GM19468 (cell line): ENCODE measurements at regions not wholly inside any gene's neighbourhood (a gene's known extent, or its start where the extent isn't known, plus 50 kb on each side); places are given as distances from the start of the nearest gene placed in this dataset.

ENCODE experiments used
- ATAC-seq: cut with Tn5 transposase; IDR thresholded peaks from one replicate; pipeline ENCODE4 v1.9.1; 2021; ENCODE audit warnings: mild to moderate bottlenecking, moderate library complexity, moderate number of reproducible peaks; ENCODE audit not compliant: unreplicated experiment; ENCODE audit errors: extremely low read depth

- ATAC-seq = no peak
These were observed 116.1 kb downstream of the FAM43A start for GRCh38 chr3:194801461-194802432.

- ATAC-seq = no peak
These were observed 119.1 kb downstream of the FAM43A start for GRCh38 chr3:194804796-194805195.

- ATAC-seq = no peak
These were observed 119.9 kb downstream of the FAM43A start for GRCh38 chr3:194805546-194805945.

DNA sequence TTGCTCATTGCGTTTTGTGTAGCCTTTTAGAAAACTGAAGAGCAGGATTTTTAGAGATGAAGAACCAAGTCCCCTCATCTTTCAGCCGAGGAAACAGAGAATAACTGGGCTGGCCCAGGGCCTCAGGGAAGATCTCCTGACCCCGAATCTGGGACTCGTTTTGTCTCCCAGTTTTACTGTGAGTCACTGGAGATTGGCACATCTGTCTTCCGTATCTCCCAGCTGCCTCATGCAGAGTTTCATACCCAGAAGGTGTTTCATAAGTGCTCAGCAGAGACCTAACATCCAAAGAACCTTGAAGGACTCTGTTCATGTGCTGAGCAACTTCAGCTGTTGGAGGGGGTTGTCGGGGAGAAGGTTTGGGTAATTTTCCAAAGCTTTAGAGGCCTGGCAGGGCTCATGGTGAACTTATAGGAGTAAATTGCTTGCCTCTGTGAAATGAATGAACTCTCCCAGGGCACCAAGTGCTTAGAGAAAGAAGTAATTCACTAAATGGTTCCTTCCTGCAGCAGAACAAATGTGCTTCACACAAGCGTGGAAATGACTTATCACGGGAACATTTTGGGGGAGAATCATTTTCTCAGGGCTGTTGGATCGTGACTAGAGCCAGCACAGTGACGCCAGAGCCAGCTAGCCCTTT lies 121.4 kb downstream of the FAM43A start:
- ATAC-seq = no peak

GRCh38 chr3:194808640-194809097 lies 123.0 kb downstream of the FAM43A start:
- no peak for ATAC-seq

DNA sequence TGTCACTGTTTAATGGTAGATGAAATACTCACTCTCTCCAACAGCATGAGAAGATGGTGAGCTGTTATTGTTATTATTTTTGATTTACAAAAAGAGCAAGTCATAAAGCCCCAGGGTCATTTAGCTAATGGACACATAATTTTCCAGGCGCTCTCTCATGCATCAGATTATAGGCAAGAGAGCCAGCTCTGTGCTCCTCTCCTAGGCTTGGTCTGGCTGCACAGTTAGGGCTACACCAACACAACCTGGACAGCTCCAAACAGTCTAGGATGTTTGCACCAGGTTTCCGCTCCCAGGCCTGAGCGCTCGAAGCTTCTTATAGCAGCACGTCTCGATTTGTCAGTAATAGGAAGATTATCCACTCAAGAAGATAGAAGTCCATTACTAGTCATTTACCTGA lies 123.7 kb downstream of the FAM43A start:
- ATAC-seq = no peak

DNA sequence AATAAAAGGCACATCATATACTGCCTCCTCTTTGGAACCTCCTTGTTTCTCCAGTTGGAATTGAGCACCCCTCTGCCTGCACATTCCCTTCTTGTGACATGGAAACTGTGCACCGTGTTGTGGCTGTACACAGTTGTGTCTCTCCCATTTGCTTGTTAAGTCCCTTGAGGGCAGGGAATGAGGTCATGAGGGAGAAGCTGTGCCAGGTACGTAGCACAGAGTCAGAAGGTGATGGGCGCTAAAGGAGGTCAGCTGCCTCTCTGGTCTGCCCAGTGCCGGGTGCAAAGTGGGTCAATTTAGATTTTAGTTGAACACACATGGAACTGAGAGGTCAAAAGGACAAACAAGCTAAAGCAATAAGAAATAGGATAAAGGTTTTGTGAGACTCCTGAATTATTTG lies 124.4 kb downstream of the FAM43A start:
- ATAC-seq = no peak

DNA sequence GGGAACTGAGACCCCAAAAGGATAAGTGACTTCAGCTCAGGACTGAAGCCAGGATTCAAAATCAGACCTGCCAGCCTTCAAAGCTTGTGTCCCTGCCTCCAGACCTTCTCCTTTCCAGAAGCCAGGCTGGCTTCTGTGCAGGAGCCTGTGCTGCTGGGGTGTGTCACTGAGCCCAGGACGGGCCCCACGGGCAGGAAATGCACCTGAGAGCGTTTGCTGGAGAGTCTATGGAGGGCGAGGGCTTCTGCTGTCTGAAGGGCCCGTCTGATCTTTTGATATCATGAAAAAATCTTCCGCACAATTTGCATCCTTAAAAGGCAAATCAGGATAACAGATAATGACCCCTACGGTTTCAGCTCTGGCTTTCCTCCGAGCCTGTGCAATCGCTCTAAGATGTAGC lies 125.4 kb downstream of the FAM43A start:
- ATAC-seq = no peak

GRCh38 chr3:194812176-194812575 lies 126.5 kb downstream of the FAM43A start:
- no peak for ATAC-seq

GRCh38 chr3:194814878-194815357 lies 129.2 kb downstream of the FAM43A start:
- ATAC-seq = no peak

GRCh38 chr3:194816748-194817591 lies 131.3 kb downstream of the FAM43A start:
- no peak for ATAC-seq

GRCh38 chr3:194817592-194817930 lies 131.9 kb downstream of the FAM43A start:
- ATAC-seq = no peak

DNA sequence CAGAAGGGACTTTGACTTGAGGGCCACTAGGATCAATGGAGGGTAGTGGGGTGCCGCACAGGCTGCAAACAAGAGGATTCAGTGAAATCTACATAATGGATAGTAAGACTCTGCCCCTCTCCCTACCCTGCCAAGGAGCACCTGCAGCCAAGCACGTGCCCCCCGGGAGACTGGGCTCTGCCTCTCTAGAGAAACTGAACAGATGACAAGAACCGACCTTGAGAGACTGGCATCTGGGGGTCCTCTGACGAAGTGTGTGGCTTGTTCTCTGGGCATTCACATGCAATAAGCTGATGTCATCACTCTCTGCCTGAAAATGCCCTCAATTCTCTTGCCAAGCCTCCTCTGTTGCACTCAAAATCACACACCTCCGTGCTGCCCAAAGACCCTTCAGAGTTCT lies 132.3 kb downstream of the FAM43A start:
- no peak for ATAC-seq

DNA sequence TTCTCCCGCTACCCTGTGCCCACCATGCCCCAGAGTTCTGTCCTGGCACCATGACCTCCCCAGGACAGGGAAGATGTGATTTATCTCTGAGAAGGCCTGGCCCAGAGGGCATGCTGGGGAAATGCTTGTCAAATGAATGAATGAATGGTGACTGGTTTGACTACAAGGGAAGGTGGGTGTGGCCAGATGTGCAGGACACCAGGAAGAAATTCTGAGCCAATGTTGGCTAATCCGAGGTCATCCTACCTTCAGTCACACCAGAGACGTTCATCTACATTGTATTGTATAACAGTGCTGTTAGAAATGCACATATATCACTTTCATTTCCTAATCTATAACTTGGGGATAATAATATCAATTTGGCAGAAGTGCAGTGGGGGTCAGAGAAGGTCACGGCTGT lies 138.4 kb downstream of the FAM43A start:
- no peak for ATAC-seq

DNA sequence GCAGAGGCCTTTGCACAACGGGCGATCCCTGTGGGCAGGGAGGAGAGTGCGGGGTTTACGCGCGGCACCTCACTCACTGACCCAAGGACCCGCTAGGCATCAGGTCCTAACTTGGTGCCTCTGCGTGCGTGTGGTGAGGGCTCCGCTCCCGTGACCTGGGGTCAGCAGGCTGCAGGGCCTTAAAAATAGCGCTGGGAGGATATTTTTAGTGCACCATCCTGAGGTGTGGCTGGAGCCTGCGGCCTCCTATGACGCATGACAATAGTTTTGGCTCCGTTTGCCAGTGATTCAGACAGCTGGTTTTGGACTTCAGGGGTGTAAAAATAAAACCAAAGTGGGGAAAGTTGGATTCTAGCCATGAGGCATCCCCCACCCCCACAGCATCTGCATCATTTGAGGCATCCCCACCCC lies 139.0 kb downstream of the FAM43A start:
- no peak for ATAC-seq

DNA sequence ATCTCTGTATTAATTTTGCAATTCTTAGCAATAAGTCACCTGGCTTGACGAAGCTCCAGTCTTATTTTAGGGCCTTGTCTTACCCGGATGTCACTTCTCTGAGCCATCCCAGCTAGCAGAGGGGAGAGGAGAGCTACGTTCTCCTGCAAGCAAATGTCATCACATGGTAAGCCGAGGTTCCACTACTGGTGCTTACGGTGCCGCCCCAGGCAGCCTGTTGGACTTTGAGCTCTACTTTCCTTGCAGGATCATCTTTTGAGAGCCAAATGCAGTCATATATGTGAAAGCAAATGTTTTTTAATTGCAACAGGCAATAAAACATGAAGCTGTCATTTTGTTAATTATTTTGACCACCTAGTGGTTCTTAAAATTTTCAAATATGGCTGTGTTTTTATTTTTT lies 140.9 kb downstream of the FAM43A start:
- no peak for ATAC-seq

DNA sequence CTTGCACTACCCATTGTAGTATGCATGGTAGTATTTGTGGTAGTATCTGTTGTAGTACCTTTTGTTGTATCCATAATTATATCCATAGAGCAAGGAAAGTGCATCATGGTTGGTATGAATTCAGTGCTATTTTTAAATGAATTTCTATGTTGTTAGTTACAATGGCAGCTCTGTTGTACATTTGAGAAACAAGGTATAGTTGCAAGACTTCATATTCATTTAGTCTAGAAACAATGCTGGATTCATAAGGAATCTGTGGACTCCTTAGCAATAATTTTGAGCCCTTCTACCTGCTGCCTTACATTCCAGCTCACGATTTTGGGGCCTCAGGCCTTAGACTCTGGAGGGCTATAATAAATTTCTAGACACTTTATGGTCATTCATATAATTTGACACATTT lies 141.8 kb downstream of the FAM43A start:
- ATAC-seq = no peak

DNA sequence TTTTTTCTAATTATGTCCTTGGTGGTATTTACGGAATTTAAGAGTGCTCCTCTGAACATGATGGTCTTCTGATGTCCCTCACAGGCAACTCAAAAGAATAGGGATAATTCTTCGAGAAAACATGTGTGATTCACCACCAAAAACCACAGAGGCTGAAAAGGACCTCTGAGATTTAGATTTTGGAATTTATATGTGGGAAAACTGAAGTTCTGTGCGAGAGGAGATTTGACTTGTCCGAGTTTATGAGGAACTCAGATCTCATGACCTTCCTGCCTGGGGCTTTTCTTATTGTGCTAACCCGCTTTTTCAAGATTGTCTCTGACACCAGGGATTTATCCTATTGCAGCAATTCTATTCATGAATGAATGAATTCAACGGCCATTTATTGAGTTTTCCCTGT lies 142.4 kb downstream of the FAM43A start:
- no peak for ATAC-seq

DNA sequence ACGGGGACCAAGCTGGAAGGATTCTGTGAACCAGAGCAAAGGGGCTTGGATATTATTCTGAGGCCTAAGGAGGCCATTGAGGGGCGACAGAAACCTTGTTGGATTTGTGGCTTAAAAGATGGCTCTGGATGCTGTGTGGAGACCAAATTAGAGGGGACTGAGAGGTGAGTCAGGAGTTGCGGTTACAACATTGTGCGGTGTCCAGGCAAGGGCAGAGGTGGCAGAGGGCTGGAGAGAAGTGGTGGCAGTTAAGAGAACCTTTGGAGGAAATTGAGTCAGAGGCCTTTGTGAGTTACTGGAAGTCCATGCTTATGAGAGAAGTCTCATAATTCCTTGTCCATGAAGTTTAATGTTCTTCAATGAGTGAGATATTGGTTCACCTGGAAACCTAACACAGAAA lies 143.2 kb downstream of the FAM43A start:
- no peak for ATAC-seq

DNA sequence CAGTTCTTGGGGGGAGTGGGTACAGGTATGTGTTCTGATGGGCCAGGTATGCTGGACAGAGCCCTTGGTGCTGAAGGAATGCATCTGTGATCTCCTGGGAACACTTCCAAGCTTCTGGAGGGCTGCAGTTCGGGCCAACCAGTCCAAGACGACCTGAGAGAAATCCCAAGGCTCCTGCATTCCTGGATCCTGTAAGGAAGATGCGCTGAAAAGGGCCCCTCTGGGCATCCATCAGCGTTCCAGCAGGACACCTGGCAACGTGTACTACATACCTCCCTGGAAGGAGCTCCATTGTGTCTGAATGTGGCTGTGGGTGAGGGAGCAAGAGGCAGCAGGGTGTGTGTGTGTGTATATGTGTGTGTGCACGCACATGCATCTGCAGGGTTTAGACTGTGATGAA lies 144.7 kb downstream of the FAM43A start:
- ATAC-seq = no peak

DNA sequence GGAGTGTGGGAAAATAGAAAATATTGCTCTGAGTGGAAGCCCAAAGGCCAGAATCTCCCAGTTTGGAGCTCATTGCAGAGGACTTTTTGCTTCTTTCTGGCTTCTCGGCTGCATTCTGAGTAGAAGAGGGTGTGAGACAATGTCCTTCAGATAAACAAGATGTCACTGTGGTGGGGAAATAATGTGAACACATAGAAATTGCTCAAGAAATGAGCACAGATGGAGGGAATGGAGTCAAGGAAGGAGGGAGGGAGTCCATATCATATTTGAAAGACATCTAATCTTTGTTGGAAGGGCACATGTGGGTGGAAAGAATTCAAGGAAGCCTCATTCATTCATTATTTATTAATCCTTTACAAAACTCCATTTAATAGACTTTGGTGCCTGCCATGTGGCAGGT lies 145.3 kb downstream of the FAM43A start:
- ATAC-seq = no peak
